Nephron (organoid): ENCODE measurements at regions not wholly inside any gene's neighbourhood (a gene's known extent, or its start where the extent isn't known, plus 50 kb on each side); places are given as distances from the start of the nearest gene placed in this dataset.
"Not testable (repeated sequence)": the region's sequence is repeated elsewhere in the genome, so short reads cannot be mapped to it uniquely, and the experiment has no call there.

Source experiments
- H3K27ac Mint-ChIP-seq, 3 experiments: 2 replicates each; pipeline ENCODE4 v1.8.0; 2020; ENCODE audit warnings: mixed read lengths in 3 of 3, mild to moderate bottlenecking in 2 of 3, moderate library complexity in 1 of 3
- H3K27me3 Mint-ChIP-seq: 2 replicates; pipeline ENCODE4 v1.8.0; 2021; ENCODE audit warnings: low read depth, mild to moderate bottlenecking, moderate library complexity, mixed read lengths
- H3K36me3 Mint-ChIP-seq: 2 replicates; pipeline ENCODE4 v1.8.0; 2020; ENCODE audit warnings: low read depth, mixed read lengths
- H3K4me1 Mint-ChIP-seq: 2 replicates; pipeline ENCODE4 v1.8.0; 2020; ENCODE audit warnings: mixed read lengths
- H3K4me3 Mint-ChIP-seq, 3 experiments: 2 replicates each; pipeline ENCODE4 v1.8.0; 2020; ENCODE audit warnings: mild to moderate bottlenecking in 3 of 3, mixed read lengths in 3 of 3, moderate library complexity in 2 of 3
- H3K9me3 Mint-ChIP-seq: 2 replicates; pipeline ENCODE4 v1.8.0; 2020; ENCODE audit warnings: mixed read lengths
- CTCF ChIP-seq, 3 experiments: fragments of 200-600 bp; sonication (generic); IDR thresholded peaks; one replicate each; pipeline ENCODE4 v1.5.0; 2021; ENCODE audit warnings: antibody characterized with exemption in 3 of 3; ENCODE audit not compliant: unreplicated experiment in 3 of 3

GRCh38 chr6:33886673-33887144 lies 82.9 kb upstream of the MLN start:
- H3K27ac Mint-ChIP-seq: peak overlapping the region; percentile 18 to 73 (median 44)
- H3K9me3 Mint-ChIP-seq: no peaks in the 10 kb centered on the region
- peaks cover 30% of the 10 kb centered on the region for H3K4me1 Mint-ChIP-seq

GRCh38 chr6:33885132-33886057 lies 81.6 kb upstream of the MLN start:
- Mint-ChIP-seq H3K4me1 (peaks cover 42% of the 10 kb centered on the region), H3K9me3 (no peaks in the 10 kb centered on the region), H3K27ac (no peak overlapping the region), H3K4me3 (no peak overlapping the region), H3K36me3 (no peaks in the 10 kb centered on the region), H3K27me3 (peaks cover 13% of the 10 kb centered on the region)
- TF ChIP-seq CTCF (IDR thresholded peaks at IDR 0.05; ENCODE audit: unreplicated experiment in 3 of 3): no peak

More at GRCh38 chr6:33886673-33887144, 82.9 kb upstream of the MLN start:
- no peak for TF ChIP-seq CTCF (IDR thresholded peaks at IDR 0.05; ENCODE audit: unreplicated experiment in 3 of 3)
- H3K4me3 Mint-ChIP-seq: no peak overlapping the region
- peaks cover 13% of the 10 kb centered on the region for H3K27me3 Mint-ChIP-seq
- H3K36me3 Mint-ChIP-seq: no peaks in the 10 kb centered on the region

- H3K36me3 Mint-ChIP-seq, H3K9me3 Mint-ChIP-seq, H3K4me3 Mint-ChIP-seq, H3K27ac Mint-ChIP-seq: not testable (repeated sequence)
- Mint-ChIP-seq H3K27me3 (peaks cover 13% of the 10 kb centered on the region), H3K4me1 (peaks cover 35% of the 10 kb centered on the region)
These were observed 79.8 kb upstream of the MLN start for GRCh38 chr6:33883621-33884020.

GRCh38 chr6:33882154-33882553 lies 78.4 kb upstream of the MLN start:
- Mint-ChIP-seq H3K9me3 (no peaks in the 10 kb centered on the region), H3K36me3 (no peaks in the 10 kb centered on the region), H3K4me1 (peaks cover 39% of the 10 kb centered on the region), H3K4me3 (no peak overlapping the region), H3K27me3 (peaks cover 13% of the 10 kb centered on the region), H3K27ac (peak overlapping the region in 2 of 3 experiments; percentile 44 to 75)
- TF ChIP-seq CTCF (IDR thresholded peaks at IDR 0.05; ENCODE audit: unreplicated experiment in 3 of 3): no peak

GRCh38 chr6:33880766-33881165 lies 77.0 kb upstream of the MLN start:
- H3K36me3 Mint-ChIP-seq: no peaks in the 10 kb centered on the region
- H3K27ac Mint-ChIP-seq: peak overlapping the region in 2 of 3 experiments; percentile 8 to 9
- H3K4me3 Mint-ChIP-seq: no peak overlapping the region
- H3K9me3 Mint-ChIP-seq: no peaks in the 10 kb centered on the region
- peaks cover 43% of the 10 kb centered on the region for H3K4me1 Mint-ChIP-seq
- peaks cover 18% of the 10 kb centered on the region for H3K27me3 Mint-ChIP-seq
- no peak for TF ChIP-seq CTCF (IDR thresholded peaks at IDR 0.05; ENCODE audit: unreplicated experiment in 3 of 3)

- no peak for TF ChIP-seq CTCF (IDR thresholded peaks at IDR 0.05; ENCODE audit: unreplicated experiment in 3 of 3)
- H3K4me3 Mint-ChIP-seq: no peak overlapping the region
These were observed 76.4 kb upstream of the MLN start for GRCh38 chr6:33880104-33880678.

More at GRCh38 chr6:33880104-33880678, 76.4 kb upstream of the MLN start:
- H3K4me1 Mint-ChIP-seq: peaks cover 49% of the 10 kb centered on the region
- no peaks in the 10 kb centered on the region for H3K9me3 Mint-ChIP-seq
- peak overlapping the region in 1 of 3 experiments; percentile 8 for H3K27ac Mint-ChIP-seq
- no peaks in the 10 kb centered on the region for H3K36me3 Mint-ChIP-seq
- peaks cover 18% of the 10 kb centered on the region for H3K27me3 Mint-ChIP-seq
